AG10803 (cell line): ENCODE measurements at regions not wholly inside any gene's neighbourhood (a gene's known extent, or its start where the extent isn't known, plus 50 kb on each side); places are given as distances from the start of the nearest gene placed in this dataset.

Experiments used
- DNase-seq: peaks from one replicate; pipeline ENCODE4 v3.0.0; 2010; ENCODE audit warnings: low read depth
- H3K4me3 ChIP-seq: 2 replicates; pipeline ENCODE4 v1.5.1; 2011; ENCODE audit warnings: mild to moderate bottlenecking, low read length, control low read depth
- TF ChIP-seq, protein P1 (sequence below): conservative IDR thresholded peaks from 2 replicates; pipeline ENCODE4 v1.5.1; 2011; ENCODE audit warnings: mild to moderate bottlenecking, low read length, control low read depth, inconsistent platforms

DNA sequence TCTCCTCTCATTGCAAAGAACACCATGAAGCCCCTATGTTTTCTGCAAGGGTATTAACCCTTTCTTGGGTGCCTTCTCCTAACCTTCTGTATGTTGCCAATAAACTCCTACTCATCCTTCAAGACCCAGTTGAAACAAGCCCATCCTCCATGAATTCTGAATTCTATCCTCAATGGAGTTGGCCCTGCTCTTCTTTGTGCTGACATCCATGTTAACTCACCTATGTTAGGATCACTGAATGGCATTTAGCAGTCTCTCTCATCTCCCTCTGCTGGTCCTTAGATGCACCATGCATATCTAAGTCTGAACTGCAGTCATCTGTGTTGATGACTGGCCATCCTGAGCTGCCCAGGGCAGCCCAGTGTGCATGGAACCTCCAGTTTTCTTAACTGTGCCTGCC is 129.8 kb downstream of the BUB3 start:
- no peak for DNase-seq
- TF ChIP-seq, protein P1, sequence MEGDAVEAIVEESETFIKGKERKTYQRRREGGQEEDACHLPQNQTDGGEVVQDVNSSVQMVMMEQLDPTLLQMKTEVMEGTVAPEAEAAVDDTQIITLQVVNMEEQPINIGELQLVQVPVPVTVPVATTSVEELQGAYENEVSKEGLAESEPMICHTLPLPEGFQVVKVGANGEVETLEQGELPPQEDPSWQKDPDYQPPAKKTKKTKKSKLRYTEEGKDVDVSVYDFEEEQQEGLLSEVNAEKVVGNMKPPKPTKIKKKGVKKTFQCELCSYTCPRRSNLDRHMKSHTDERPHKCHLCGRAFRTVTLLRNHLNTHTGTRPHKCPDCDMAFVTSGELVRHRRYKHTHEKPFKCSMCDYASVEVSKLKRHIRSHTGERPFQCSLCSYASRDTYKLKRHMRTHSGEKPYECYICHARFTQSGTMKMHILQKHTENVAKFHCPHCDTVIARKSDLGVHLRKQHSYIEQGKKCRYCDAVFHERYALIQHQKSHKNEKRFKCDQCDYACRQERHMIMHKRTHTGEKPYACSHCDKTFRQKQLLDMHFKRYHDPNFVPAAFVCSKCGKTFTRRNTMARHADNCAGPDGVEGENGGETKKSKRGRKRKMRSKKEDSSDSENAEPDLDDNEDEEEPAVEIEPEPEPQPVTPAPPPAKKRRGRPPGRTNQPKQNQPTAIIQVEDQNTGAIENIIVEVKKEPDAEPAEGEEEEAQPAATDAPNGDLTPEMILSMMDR = no peak
- no peak overlapping the region for H3K4me3 ChIP-seq

DNA sequence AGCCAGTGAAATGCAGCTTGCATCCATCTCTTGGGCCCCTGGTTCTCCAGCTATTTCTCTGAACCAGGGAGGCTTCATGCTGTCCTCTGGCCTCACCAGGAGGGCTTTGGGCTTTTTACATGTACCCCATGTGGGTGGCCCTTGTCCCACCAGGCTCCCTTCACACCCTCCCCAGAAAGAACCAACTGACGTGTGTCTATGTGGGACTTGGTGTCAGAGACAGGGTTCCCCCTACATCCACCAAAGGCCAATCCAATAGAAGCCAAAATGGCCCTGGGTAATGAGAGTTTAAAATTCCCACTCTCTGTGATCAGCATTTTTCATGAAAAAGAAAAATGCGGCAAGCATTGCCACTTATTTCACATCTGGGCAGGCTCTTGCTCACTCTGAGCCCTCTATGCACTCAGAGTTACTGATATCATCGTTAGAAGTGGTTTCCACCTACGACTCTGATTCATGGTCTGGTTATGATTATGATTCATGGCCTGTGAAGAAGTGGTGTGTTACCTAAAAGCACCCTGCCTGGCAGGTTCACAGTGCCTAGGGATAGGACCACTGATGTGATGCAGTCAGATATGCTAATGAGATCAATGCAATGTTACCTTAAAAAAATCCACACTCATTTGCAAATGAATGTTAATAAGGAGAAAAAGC is 133.5 kb downstream of the BUB3 start:
- H3K4me3 ChIP-seq = no peak overlapping the region
- no peak for DNase-seq
- TF ChIP-seq, protein P1 = no peak

DNA sequence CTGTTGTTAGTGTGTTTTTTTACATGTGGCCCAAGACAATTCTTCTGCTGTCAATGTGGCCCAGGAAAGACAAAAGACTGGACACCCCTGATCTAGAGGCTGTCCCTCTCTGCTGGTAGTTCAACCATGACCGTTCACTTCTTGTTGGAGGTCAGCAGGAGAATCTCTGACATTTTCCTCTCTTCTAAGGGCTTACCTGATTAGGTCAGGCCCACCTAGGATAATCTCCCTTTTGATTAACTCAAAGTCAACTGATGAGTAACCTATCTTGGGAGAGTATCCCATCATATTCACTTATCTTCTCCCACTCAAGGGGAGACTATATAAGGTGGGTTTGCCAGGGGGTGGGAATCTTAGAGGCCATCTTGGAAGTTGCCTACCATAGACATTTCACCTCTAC is 135.2 kb downstream of the BUB3 start:
- TF ChIP-seq, protein P1 = no peak
- DNase-seq = no peak
- H3K4me3 ChIP-seq = no peak overlapping the region

DNA sequence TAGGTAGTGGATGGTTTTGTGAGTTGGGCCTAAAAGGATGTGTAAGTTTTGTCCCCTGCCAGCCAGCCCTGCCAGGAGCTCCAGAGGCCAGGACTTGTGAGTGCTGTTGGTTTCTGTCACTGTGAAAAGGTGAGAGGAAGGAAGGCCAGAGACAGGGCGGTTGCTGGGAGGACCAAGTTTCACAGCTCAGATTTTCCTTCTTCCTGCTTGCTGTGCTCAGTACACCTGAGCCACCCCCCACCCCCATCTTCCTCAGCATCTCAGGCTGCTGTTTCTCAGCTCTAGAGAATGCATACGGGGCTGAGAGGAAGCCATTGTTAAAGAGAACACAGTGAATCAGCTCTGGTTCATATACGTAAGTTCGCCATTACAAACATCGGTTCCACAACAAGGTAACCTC is 139.9 kb downstream of the BUB3 start:
- TF ChIP-seq, protein P1 = no peak
- no peak overlapping the region for H3K4me3 ChIP-seq
- DNase-seq = no peak

DNA sequence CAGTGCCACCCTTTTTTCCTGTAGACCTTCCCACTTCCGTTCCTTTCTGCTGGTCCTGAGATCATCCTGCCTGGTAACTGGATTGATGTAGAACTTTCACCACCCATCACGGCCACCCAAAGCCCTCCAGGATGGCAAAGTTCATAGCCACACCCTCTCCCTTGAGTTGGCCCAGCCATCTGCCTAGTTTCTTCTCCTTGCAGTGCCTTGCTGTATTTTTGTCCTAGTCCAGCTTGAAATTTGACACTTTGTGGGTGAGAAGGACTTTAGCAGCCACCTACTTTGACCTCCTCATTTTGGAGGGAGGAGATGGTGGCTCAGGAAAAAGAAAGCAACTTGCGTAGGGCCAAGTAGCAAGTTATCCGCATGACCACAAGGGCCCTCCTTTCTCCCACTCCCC is 140.7 kb downstream of the BUB3 start:
- H3K4me3 ChIP-seq = no peak overlapping the region
- DNase-seq = no peak
- TF ChIP-seq, protein P1 = no peak

DNA sequence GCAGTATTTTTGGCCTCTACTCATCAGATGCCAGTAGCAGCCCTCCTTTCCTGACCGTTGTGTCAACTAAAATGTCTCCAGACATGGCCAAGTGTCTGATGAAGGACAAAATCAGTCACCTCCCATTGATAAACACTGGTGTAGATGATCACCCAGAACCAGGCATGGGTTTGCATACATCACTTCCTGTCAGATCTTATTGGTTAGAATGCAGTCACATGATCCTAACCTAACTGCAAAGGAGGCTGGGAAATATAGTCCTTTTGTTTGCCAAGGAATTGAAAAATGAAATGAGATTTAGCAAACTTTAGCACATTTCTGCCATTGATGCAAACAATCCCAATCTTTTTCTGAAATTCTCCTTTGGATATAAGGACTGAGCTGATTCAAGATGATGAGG is 141.4 kb downstream of the BUB3 start:
- DNase-seq = no peak
- H3K4me3 ChIP-seq = no peak overlapping the region
- TF ChIP-seq, protein P1 = no peak

DNA sequence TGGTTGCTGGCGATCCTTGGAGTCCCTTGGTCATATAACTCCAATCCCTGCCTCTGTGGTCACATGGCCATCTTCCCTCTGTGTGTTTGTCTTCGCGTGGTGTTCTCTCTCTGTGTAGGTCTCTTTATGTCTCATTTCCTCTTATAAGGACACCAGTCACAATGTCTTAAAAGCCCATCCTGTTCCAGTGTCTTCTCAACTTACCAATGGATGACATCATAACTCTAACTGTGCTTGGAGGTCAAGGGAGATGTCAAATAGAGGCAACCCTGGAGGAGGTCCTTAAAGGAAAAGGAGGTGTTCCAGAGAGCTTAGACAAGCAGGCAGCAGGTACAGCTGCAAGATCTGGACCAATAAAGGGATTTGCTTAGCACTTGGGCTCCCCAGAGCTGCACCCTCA is 143.0 kb downstream of the BUB3 start:
- no peak overlapping the region for H3K4me3 ChIP-seq
- DNase-seq = no peak
- TF ChIP-seq, protein P1 = no peak
